GM19023 (cell line): ENCODE measurements at regions not wholly inside any gene's neighbourhood (a gene's known extent, or its start where the extent isn't known, plus 50 kb on each side); places are given as distances from the start of the nearest gene placed in this dataset.
"Not testable (repeated sequence)": the region's sequence is repeated elsewhere in the genome, so short reads cannot be mapped to it uniquely, and the experiment has no call there.

Source experiments
- ATAC-seq: cut with Tn5 transposase; IDR thresholded peaks from one replicate; pipeline ENCODE4 v1.9.1; 2021; ENCODE audit warnings: mild to moderate bottlenecking, moderate library complexity; ENCODE audit not compliant: unreplicated experiment

DNA sequence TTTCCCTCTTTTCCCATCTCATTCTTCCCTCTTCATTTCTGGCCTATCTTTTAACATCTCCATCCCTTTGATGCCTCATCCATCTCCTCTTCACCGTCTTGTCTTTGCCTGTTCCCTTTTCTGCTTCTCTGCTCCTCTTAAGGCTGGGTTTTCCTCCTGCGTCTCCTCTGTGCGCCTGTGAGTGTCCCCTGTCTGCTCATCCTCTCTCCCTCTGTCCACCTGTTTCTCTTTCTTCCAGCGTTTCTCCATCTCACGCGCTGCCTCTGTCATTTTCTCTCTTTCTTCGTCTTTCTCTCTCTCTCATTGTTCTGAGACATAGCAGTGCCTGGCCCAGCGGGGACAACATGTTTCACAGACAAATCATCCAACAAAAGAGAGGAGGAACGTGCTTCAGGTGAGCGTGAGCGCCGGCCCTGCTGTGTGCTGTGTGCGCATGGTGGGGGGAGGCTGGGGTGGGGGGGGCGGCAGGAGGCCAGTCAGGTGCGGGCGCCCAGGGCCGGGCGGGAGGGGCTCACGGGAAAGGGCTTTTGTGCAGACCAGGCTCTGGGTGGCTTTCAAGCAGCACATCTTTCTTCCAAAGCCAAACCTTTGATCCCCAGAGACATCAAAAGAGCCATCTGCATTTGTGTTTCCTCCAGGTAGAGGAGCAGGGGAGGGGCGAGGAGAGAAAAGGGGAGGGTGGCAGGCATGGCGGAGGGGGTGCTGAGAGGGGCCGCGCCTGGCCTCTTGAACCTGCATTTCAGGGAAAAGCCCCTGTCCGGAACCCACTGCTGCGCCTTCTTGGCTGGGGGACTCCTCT lies 121.3 kb downstream of the VEGFA start:
- ATAC-seq: no peak

DNA sequence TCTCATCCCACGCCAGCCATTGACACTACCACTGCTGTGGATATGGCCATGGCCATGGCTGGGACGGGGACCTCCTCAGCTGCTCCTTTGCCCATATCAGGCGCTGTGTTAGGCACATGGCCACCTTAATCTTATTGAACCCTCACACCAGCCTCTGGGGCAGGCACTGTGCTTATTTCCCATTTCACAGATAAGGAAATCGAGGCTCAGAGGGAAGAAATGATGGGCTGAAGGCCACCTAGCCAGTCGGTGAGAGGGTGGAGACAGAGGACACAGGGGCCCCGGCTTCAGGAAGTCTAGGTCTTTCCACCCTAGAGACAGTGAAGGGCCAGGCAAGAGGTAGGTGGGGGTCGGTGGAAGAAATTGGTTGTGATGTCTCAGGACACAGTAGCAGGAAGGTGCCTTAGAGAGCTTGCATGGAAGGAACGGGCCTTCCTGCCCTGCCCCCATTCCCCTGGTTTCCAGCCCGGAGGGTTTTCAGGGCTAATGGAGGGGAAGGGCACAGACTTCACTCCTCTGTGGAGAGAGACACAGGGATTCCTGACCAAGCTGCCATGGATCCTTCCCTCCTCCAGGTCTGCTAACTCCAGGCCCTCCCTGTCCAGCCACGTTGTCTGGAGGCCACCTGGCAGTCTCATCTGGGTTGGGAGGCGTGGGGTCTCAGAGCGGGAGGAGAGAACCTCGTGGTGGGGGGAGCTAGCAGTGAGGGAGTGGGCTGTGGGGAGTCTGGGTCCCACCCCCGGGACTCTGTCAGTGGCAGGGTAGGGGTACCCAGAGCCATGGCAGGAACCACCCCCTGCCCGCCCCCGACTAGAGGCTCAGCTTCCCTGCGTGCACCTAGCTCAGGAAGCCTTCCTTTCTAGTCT lies 120.4 kb downstream of the VEGFA start:
- no peak for ATAC-seq

DNA sequence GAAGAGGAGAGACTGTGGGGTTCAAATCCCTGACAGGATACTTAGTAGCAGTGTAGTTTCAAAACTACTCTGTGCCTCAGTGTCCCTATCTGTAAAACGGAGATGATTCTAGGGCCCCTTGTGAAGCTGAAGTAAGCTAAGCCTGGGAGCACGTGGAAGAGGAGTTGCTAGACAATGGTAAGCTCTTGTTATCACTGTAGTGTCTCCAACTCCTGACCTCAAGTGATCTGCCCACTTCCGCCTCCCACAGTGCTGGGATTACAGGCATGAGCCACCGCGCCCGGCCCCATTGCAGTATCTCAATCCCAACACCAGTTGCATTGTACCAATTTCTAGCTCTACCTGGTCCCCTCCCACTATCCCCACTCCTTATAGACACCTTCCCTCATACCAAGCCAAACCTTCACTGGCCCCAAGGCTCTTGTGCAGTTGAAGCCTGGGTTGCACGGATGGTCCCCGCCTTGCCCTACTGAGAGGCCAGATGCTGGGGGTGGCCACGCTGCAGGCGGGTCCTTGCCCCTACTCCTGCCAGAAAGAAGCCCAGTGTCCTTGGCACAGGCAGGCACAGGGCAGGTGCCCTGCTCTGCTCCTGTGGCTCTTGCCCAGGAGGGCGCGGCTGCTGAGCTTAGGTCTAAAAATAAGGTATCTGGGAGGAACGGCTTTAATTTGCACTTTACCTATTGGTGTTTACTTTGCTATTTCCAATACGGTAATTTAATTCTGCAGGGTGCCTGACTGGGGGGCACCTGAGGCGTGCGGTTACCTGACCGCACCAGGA lies 118.1 kb downstream of the VEGFA start:
- ATAC-seq: no peak

DNA sequence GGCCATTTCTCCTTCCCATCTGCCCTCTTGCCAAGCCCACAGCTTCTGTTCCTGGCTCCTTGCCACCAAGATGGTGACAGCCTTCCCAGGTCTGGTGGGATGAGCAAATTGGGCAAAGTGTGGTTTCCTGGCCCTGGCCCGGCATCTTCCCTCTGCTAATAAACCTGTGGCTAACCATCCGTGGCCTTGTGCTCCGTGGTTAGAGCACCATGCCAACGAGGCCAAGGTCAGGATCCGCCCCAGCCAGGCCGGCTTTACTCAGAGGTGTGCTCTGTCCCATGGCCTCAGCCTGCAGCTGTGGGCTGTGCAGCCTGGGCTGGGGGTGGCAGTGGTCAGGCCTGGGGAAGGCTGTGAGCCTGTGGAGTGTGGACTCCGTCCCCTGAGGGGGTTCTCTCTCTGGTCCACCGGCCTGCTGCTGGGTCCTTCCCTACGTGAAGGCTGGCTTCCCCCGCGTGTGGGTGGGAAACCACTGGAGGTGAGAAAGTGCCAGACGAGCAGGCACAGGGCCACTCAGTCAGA lies 117.4 kb downstream of the VEGFA start:
- no peak for ATAC-seq

DNA sequence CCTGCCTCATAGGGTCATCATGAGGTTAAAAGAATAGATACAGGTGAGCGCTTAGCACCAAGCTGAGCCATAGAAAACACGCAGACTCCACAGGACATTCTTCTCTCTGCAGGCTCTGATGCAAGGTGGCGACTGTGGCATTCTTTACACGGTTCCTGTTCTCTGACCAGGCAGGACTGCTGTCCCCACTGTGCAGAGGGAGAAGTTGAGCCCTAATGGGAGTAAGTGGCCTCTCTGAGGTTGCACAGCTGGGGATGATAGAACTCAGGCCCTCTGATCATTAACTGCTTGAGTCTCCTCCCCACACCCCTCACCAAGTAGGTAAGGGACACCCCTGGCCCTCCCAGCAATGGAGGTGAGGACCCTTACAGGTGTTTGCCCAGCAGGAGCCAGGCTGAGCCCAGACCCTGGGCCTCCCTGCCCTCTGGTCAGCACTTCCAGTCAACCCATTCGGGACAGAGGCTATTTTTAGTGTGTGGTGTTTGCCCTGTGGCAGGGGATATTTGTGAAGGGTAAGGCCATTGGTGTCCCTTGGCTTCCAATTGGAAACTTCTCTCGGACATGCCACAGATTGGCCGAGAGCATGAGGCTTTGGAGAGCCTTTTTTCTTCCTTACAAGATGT lies 116.8 kb downstream of the VEGFA start:
- ATAC-seq: no peak

DNA sequence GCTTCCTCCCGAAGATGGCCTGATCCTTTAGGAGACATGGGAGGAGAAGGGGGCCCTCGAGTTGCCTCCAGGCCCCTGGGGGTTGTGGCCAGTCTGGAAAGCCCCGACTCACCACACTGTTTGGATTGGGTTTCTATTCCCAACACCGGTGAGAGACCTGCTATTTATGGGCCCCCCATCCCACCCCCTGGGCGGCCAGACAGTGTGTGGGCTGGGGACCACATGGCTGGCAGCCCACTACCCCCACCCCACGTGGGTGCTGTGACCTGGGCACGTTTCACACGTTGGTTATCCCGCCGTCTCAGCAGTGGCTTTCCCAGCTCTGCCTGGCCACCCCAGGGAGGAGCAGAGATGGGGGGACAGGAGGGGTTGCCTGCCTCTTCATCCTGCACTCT lies 116.1 kb downstream of the VEGFA start:
- ATAC-seq: no peak

DNA sequence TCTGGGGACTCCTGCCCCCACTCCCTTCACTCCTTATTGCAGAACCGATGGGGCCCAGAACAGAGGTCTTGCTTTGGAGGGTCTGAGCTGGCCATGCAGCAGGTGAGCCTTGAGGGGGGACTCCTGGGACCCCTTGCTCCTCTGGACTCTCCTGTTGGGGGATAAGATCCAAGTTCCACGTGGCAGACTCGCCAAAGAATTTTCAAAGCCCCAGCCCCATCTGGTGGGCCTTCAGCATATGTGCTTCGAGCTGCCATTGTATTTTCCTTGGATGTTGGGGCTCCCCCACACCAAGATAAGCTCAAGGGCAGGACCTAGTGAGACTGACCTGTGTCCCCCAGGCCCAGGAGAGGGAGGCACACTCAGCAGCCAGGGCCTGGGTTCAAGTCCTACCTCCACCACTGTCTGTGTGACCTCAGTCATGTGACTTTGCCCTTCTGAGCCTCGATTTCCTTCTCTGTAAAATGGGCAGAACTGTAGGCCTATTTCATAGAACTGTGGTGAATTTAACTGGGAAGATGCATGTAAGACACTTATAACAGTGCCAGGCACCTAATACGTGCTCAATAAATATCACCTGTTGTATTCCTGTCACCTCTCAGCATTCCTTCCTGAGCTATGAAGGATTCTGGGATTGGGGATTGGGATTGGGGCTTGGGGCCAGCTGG lies 115.5 kb downstream of the VEGFA start:
- no peak for ATAC-seq

DNA sequence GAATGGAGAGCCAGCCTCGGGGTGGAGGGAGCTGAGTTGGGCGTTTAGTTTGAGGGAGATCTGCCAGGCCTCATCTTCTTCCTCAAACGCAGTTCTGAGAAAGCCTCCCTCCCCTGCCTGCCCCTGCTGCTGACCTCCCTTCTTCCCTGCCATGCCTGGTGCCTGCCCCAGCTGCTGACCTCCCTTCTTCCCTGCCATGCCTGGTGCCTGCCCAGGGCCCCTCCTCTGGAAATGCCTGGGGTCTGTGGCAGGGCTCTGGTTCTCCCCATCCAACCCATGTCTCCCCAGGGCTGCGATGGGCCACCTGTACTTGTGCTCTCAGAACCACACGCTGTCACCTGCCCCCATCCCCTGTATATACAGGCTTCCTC lies 114.6 kb downstream of the VEGFA start:
- no peak for ATAC-seq

DNA sequence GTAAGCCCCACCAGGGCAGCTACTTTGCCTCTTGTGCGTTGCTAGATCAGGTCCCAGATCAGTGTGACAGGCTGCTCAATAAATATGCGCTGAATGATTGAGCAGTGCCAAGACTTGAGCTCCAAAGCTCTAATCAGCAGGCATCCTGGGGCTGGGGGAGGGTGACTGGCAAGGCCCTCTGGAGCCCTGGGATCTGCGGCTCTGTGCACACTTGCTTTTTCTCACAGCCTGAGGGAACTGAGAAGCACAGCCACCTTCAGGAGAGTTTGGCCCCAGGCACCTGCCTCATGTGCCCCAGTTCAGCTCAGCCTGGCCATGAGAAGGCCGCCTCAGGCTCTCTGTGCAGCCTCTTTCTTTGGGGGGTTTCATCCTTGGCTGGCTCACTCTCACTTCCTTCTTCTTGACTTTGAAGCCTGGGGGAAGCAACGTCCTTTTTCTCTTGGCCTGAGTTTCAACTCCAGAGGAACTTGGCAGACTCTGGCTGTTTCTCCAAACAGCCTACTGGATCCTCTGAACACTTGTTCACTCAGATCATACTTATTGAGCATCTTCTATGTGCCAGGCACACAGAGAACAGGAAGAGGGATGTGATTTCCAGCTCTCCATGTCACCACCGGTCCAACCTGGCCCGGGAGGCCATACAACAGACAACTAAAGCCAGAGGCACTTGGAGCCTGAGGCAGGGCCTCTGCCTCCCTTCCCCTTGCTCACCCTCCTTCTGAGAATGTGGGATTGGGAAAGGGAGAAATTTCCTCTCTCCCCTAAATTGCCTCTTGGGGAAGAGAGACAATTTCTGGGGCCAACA lies 114.0 kb downstream of the VEGFA start:
- ATAC-seq: peak; percentile 56

DNA sequence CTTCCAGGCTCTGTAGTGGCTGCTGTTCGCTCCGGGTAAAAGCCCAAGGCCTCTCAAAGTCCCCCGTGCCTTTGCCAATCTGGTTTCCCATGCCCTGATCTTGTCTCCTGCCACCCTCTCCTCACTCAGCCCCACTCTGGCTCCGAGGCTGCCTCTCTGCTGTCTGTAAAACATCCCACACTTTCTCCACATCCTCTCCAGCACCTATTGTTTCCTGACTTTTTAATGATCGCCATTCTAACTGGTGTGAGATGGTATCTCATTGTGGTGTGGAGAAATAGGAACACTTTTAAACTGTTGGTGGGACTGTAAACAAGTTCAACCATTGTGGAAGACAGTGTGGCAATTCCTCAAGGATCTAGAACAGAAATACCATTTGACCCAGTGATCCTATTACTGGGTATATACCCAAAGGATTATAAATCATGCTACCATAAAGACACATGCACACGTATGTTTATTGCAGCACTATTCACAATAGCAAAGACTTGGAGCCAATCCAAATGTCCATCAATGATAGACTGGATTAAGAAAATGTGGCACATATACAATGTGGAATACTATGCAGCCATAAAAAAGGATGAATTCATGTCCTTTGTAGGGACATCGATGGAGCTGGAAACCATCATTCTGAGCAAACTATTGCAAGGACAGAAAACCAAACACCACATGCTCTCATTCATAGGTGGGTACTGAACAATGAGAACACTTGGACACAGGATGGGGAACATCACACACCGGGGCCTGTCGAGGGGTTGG lies 112.9 kb downstream of the VEGFA start:
- not testable (repeated sequence) for ATAC-seq

DNA sequence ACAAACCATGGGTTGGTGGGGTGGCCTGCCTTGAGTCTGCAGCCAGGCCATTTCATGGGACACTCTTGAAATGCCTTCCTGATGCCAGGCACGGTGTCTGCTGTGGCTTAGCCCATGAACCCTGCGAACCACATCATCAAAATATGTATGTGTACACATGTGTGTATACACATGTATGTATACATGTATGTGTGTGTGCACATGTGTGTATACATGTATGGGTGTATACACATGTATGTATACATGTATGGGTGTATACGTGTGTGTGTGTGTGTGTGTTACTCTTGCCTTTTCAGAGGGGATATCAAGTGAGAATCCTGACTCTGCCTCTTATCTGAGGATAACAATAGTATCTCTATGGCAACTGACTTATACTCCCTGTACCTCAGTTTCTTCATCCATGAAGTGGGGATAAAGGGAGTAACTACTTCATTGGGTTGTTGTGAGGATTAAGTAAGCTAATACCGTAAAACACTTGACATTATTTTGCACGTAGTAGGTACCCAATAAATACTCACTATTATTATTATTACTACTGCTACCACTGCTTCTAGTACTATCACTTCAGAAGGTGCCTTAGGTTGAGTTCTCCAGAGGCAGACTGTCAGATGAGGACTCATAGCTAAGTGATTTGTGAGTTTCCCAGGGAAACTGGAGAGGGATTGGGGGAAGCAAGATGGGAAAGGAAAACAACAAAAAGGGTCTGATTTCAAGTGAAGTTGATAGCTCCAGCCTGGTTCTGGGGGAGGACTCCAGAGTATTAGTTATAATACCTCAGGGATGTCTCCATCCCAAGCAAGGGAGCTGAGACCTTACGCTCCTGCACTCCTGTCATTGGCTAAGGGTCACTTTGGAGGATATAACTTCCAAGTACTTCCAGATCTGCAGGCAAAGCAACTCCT lies 110.5 kb downstream of the VEGFA start:
- no peak for ATAC-seq

DNA sequence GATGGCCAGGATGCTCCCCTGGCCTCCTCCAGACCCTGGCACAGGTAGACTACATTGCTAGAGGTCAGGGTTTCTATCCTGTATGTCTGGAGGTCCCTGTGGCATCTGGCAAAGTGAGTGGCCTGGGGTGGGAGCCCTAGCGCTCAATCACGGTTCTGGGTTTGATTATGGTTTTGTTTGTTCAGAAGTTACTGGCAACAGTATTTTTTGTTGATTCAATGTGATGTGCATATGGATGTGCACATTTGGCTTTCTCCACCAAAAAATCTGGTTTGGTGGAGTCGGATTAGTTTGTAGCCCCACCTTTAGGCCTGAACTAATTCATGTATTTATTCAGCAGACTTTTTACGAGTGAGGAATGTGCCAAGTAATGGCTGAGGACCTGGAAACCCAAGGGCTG lies 109.7 kb downstream of the VEGFA start:
- no peak for ATAC-seq

DNA sequence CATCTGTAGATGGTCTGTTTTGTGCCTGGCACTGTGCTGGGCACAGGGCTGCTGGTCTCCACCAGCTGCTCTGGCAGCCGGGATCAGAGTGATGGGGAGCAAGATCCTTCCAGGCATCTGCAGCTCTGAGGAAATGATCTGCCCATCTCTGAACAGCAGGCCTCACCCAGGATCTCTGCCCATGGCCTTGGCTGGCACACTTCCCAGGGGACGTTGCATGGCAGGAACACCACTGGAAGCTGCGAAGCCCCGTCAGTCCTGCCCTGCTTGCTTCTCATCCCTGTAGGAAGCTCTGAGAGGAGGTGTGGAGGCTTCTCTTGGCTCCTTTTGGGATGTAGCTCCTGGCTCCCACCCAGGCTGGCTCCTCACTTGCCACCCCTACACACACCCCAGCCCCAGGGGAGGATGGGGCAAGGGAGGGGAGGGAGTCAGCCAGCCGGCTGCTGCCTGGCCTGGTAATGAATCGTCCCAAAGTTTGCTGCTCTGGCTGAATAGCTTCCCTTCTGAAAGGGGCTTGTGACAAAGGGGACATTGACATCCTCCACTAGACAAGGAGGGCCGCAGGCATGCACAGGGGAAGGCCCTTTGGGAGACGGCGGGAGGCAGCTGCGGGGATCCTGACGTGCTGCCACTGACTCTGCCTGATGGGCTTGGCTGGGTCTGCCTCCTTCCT lies 108.9 kb downstream of the VEGFA start:
- ATAC-seq: no peak

DNA sequence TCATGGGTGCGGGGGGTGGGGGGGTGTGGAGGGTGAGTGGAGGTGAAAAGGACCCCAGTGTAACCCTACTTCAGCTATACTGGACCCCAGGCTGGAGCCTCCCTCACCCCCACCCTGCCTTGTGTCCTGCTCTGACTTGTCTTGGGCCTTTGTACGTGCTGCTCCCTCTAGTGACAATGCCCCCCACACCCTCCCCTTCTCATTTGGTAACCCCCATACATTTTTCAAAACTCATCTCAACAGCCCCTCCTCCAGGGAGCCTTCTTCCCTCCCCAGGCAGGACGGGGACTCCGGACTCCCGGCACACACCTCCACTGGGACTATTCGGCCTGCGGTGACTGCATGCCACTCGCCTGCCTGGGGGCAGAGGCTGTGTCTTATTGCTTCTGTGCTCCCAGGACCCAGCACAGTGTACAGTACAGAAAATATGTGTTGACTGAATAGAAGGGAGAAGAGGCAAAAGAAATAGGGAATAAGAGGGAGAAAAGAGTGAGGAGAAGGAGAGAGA lies 108.2 kb downstream of the VEGFA start:
- no peak for ATAC-seq

DNA sequence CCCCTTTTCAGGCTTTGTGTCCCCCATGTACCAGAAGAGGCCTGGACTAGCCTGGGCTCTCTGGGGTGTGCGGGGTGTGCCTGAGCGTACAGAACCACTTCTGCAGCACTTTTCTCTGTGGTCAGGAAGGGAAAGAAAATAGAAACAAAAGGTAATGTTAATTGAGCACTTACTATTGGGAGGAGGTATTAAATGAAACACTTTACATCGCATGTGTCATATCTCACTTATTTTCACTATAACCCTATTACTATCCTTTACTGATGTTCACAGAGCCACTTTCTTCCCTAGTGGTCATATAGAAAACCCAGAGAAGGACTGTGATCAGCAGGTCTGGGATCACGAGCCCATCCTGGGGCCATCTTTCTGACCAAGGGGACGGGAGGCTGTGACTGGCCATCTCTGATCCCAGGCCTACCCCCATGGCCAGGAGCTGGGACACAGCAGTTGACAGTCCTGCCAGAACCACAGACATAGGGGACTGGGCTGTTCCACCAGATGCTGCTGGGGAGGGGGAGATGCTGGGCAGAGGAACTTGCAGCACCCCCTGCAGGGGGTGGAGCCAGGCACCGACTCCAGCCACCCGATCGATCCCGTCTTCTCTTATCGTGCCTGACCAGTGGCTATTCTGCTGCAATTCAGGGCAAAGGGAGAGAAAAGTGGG lies 107.6 kb downstream of the VEGFA start:
- no peak for ATAC-seq

DNA sequence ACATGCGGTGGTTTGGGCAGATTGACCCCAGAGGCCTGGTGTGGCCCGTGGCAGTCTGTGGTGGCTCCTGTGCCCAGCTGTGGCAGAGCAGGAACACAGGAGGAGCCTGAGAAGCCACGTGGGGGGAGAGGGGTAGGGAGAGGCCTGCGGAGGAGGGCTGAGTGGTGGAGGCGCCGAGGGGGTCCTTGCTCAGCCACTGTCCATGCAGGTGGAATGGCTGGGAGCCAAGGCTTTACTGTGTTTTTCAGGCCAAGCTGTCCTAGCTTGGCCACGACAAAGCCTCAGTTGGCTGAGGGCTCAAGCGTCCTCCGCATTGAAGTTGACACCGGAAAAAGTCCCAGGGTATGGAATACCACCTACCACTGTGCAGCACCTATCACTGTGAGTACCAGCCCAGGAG lies 107.0 kb downstream of the VEGFA start:
- no peak for ATAC-seq
